Liver (tissue), 8 donors: ENCODE measurements at regions not wholly inside any gene's neighbourhood (a gene's known extent, or its start where the extent isn't known, plus 50 kb on each side); places are given as distances from the start of the nearest gene placed in this dataset.

Experiments
- DNase-seq: peaks from one replicate; pipeline ENCODE4 v3.0.0-alpha.2; 2017; ENCODE audit warnings: low spot score
- H3K27ac ChIP-seq, 2 donors: one replicate each; pipeline ENCODE4 v1.7.0; 2013; ENCODE audit warnings: inconsistent platforms in 2 of 2, low read length in 2 of 2, control low read depth in 1 of 2, low read depth in 1 of 2, mild to moderate bottlenecking in 1 of 2
- H3K27me3 ChIP-seq, 4 donors: one replicate each; pipeline versions ENCODE4 v1.6.1 to v1.7.0; 2013; ENCODE audit warnings: low read length in 3 of 4, inconsistent platforms in 1 of 4, mild to moderate bottlenecking in 1 of 4, moderate library complexity in 1 of 4; ENCODE audit not compliant: control insufficient read depth in 4 of 4, insufficient read depth in 4 of 4
- H3K36me3 ChIP-seq, 4 donors: one replicate each; pipeline versions ENCODE4 v1.6.1 to v1.7.0; 2013; ENCODE audit warnings: low read length in 3 of 4, mild to moderate bottlenecking in 3 of 4, low read depth in 1 of 4, moderate library complexity in 1 of 4; ENCODE audit not compliant: control insufficient read depth in 4 of 4, insufficient read depth in 3 of 4
- H3K4me1 ChIP-seq, 4 donors: one replicate each; pipeline versions ENCODE4 v1.6.1 to v1.7.0; 2013; ENCODE audit warnings: low read length in 3 of 4, mild to moderate bottlenecking in 3 of 4, moderate library complexity in 1 of 4; ENCODE audit not compliant: control insufficient read depth in 4 of 4, insufficient read depth in 4 of 4
- H3K4me3 ChIP-seq, 3 donors: one replicate each; pipeline versions ENCODE4 v1.6.1 to v1.7.0; 2013; ENCODE audit warnings: low read length in 3 of 3, control low read depth in 1 of 3, low read depth in 1 of 3, mild to moderate bottlenecking in 1 of 3
- H3K9ac ChIP-seq, 2 donors: one replicate each; pipeline ENCODE4 v1.7.0; 2013; ENCODE audit warnings: low read length in 2 of 2, mild to moderate bottlenecking in 2 of 2, moderate library complexity in 2 of 2, control low read depth in 1 of 2, low read depth in 1 of 2
- H3K9me3 ChIP-seq, 4 donors: one replicate each; pipeline versions ENCODE4 v1.6.1 to v1.7.0; 2013; ENCODE audit warnings: low read length in 3 of 4; ENCODE audit not compliant: control insufficient read depth in 4 of 4
- ATF3 ChIP-seq: IDR thresholded peaks from 2 replicates; pipeline ENCODE4 v1.6.1; 2016; ENCODE audit warnings: antibody characterized with exemption
- CTCF ChIP-seq: fragments of 150-350 bp; IDR thresholded peaks from 2 replicates; pipeline ENCODE4 v1.5.1; 2017; ENCODE audit warnings: improper control_type of control experiment, low read depth, low read length; ENCODE audit not compliant: missing input control
- EGR1 ChIP-seq, 2 donors: IDR thresholded peaks; 2 replicates each; pipeline ENCODE4 v1.6.1; 2016 to 2018; ENCODE audit warnings: antibody characterized with exemption in 2 of 2, low read depth in 2 of 2
- FOXA2 ChIP-seq: IDR thresholded peaks from 2 replicates; pipeline ENCODE4 v1.6.1; 2016; ENCODE audit warnings: antibody characterized with exemption
- GABPA ChIP-seq, 2 donors: IDR thresholded peaks in 1 of 2; conservative IDR thresholded peaks in 1 of 2; 2 replicates each; pipeline ENCODE4 v1.6.1; 2016; ENCODE audit warnings: antibody characterized with exemption in 2 of 2, mild to moderate bottlenecking in 1 of 2, moderate library complexity in 1 of 2
- HNF4A ChIP-seq, 2 donors: conservative IDR thresholded peaks; 2 replicates each; pipeline ENCODE4 v1.6.1; 2016; ENCODE audit warnings: antibody characterized with exemption in 2 of 2, mild to moderate bottlenecking in 2 of 2
- HNF4G ChIP-seq: IDR thresholded peaks from 2 replicates; pipeline ENCODE4 v1.6.1; 2016; ENCODE audit warnings: antibody characterized with exemption
- JUND ChIP-seq, 2 donors: IDR thresholded peaks; 2 replicates each; pipeline ENCODE4 v1.6.1; 2016; ENCODE audit warnings: antibody characterized with exemption in 2 of 2
- MAX ChIP-seq: IDR thresholded peaks from 2 replicates; pipeline ENCODE4 v1.6.1; 2016; ENCODE audit warnings: antibody characterized with exemption
- NR2F2 ChIP-seq: IDR thresholded peaks from 2 replicates; pipeline ENCODE4 v1.6.1; 2016; ENCODE audit warnings: antibody characterized with exemption
- RAD21 ChIP-seq, 2 donors: IDR thresholded peaks; 2 replicates each; pipeline ENCODE4 v1.6.1; 2016; ENCODE audit warnings: antibody characterized with exemption in 2 of 2, mild to moderate bottlenecking in 2 of 2
- REST ChIP-seq: IDR thresholded peaks from 2 replicates; pipeline ENCODE4 v1.6.1; 2016; ENCODE audit warnings: antibody characterized with exemption, mild to moderate bottlenecking
- RXRA ChIP-seq, 2 donors: IDR thresholded peaks; 2 replicates each; pipeline ENCODE4 v1.6.1; 2017 to 2018; ENCODE audit warnings: antibody characterized with exemption in 2 of 2, mild to moderate bottlenecking in 1 of 2
- SP1 ChIP-seq: IDR thresholded peaks from 2 replicates; pipeline ENCODE4 v1.6.1; 2018; ENCODE audit warnings: antibody characterized with exemption, mild to moderate bottlenecking
- TAF1 ChIP-seq: conservative IDR thresholded peaks from 2 replicates; pipeline ENCODE4 v1.6.1; 2016; ENCODE audit warnings: antibody characterized with exemption, mild to moderate bottlenecking
- YY1 ChIP-seq: IDR thresholded peaks from 2 replicates; pipeline ENCODE4 v1.6.1; 2016; ENCODE audit warnings: antibody characterized with exemption, mild to moderate bottlenecking
- ZBTB33 ChIP-seq: IDR thresholded peaks from 2 replicates; pipeline ENCODE4 v1.6.1; 2016; ENCODE audit warnings: antibody characterized with exemption
- WGBS: extraction: QIAGEN DNeasy Blood & Tissue Kit; methylation state at CpG from one replicate; pipeline ENCODE4 v1.1.7; 2013; 5-methylcytosine and 5-hydroxymethylcytosine counted together
- donor health status: healthy.
- donor health status: healthy.
- donor health status: healthy.
- donor health status: healthy.
- donor health status: healthy.

- Histone ChIP-seq H3K4me3 (no peak overlapping the region), H3K9ac (no peak overlapping the region), H3K9me3 (no peaks in the 10 kb centered on the region), H3K27ac (no peak overlapping the region), H3K36me3 (no peaks in the 10 kb centered on the region), H3K4me1 (no peaks in the 10 kb centered on the region), H3K27me3 (no peaks in the 10 kb centered on the region)
- WGBS, result 90% methylated on average over 6 of the region's 6 CpGs
- TF ChIP-seq CTCF (no peak), RXRA (IDR thresholded peaks at IDR 0.05) (no peak), GABPA (IDR thresholded peaks at IDR 0.05 in 1 of 2, conservative IDR thresholded peaks at IDR 0.05 in 1 of 2) (no peak), REST (no peak), JUND (IDR thresholded peaks at IDR 0.05) (no peak), HNF4A (conservative IDR thresholded peaks at IDR 0.05) (no peak), TAF1 (no peak), ZBTB33 (no peak), NR2F2 (no peak), EGR1 (IDR thresholded peaks at IDR 0.05; ENCODE audit: low read depth in 2 of 2) (no peak), FOXA2 (no peak), MAX (no peak), RAD21 (IDR thresholded peaks at IDR 0.05) (no peak), SP1 (no peak), ATF3 (no peak), HNF4G (no peak), YY1 (no peak)
- no peak for DNase-seq
Measured at GRCh38 chr2:60066096-60066839, 487.2 kb downstream of the BCL11A start.
